ENCODE measurements at regions not wholly inside any gene's neighbourhood (a gene's known extent, or its start where the extent isn't known, plus 50 kb on each side); places are given as distances from the start of the nearest gene placed in this dataset.
A peak's percentile ranks its signal among the peaks of the same experiment; 100 is the strongest.

DNA sequence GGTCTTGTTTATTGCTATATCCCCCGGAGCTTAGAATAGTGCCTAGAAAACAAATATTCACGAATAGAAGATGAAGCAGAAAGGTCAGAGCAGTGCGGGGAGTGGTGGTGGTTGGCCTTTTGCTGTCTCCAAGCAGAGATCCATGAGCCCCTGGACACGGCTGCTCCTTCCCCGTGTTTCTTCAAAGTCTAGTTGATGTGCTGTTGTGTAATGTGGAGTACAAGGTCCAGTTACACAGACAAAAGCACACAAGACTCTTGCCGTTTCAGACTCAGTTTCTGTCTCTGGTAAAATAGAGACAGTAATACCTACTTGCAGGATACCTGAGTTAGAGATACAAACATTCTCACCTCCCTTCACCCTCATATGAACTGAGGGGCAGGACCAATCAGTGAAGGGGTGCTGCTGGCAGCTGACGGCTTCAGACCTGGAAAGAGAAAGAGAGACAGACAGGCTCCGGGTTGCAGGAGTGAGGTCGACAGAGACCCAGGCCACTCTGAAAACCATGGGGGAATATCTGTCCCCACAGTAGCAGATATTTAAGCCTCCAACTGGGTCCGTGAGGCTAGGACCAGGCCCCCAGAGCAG lies 56.2 kb downstream of the RASSF10 start (continued):
- TF ChIP-seq, protein P1, sequence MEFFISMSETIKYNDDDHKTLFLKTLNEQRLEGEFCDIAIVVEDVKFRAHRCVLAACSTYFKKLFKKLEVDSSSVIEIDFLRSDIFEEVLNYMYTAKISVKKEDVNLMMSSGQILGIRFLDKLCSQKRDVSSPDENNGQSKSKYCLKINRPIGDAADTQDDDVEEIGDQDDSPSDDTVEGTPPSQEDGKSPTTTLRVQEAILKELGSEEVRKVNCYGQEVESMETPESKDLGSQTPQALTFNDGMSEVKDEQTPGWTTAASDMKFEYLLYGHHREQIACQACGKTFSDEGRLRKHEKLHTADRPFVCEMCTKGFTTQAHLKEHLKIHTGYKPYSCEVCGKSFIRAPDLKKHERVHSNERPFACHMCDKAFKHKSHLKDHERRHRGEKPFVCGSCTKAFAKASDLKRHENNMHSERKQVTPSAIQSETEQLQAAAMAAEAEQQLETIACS (CRISPR knock-in tag; IDR thresholded peaks at IDR 0.05), result no peak
- TF ChIP-seq, protein P2, sequence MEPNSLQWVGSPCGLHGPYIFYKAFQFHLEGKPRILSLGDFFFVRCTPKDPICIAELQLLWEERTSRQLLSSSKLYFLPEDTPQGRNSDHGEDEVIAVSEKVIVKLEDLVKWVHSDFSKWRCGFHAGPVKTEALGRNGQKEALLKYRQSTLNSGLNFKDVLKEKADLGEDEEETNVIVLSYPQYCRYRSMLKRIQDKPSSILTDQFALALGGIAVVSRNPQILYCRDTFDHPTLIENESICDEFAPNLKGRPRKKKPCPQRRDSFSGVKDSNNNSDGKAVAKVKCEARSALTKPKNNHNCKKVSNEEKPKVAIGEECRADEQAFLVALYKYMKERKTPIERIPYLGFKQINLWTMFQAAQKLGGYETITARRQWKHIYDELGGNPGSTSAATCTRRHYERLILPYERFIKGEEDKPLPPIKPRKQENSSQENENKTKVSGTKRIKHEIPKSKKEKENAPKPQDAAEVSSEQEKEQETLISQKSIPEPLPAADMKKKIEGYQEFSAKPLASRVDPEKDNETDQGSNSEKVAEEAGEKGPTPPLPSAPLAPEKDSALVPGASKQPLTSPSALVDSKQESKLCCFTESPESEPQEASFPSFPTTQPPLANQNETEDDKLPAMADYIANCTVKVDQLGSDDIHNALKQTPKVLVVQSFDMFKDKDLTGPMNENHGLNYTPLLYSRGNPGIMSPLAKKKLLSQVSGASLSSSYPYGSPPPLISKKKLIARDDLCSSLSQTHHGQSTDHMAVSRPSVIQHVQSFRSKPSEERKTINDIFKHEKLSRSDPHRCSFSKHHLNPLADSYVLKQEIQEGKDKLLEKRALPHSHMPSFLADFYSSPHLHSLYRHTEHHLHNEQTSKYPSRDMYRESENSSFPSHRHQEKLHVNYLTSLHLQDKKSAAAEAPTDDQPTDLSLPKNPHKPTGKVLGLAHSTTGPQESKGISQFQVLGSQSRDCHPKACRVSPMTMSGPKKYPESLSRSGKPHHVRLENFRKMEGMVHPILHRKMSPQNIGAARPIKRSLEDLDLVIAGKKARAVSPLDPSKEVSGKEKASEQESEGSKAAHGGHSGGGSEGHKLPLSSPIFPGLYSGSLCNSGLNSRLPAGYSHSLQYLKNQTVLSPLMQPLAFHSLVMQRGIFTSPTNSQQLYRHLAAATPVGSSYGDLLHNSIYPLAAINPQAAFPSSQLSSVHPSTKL (CRISPR knock-in tag; IDR thresholded peaks at IDR 0.05), result peak; percentile 78
- no peak for TF ChIP-seq ZNF564 (CRISPR knock-in tag; IDR thresholded peaks at IDR 0.05)
- no peak for TF ChIP-seq SATB2 (CRISPR knock-in tag; IDR thresholded peaks at IDR 0.05)
- 0 out of 2 replicates have a peak, but pooled peaks have one; percentile 35 for TF ChIP-seq ZNF572 (CRISPR knock-in tag; IDR thresholded peaks at IDR 0.05)
- 0 out of 2 replicates have a peak, but pooled peaks have one; percentile 30 for TF ChIP-seq NCOA2 (CRISPR knock-in tag; IDR thresholded peaks at IDR 0.05)
- no peak for TF ChIP-seq SOX6 (IDR thresholded peaks at IDR 0.05)
- TF ChIP-seq SOX6 (CRISPR knock-in tag; IDR thresholded peaks at IDR 0.05), result peak; percentile 47; the same call in 1 of the 2 replicates
- no peak for TF ChIP-seq ZNF570 (CRISPR knock-in tag; IDR thresholded peaks at IDR 0.05; ENCODE audit: borderline replicate concordance)
- no peak for TF ChIP-seq RFX5 (IDR thresholded peaks at IDR 0.05; ENCODE audit: low read depth, low read length)
- TF ChIP-seq ZNF644 (CRISPR knock-in tag; IDR thresholded peaks at IDR 0.05; ENCODE audit: low read depth), result peak; percentile 55; the same call in 1 of the 2 replicates
- no peak for TF ChIP-seq MIER2 (CRISPR knock-in tag; IDR thresholded peaks at IDR 0.05)
- no peak for TF ChIP-seq NONO (IDR thresholded peaks at IDR 0.05)
- no peak for TF ChIP-seq NONO (CRISPR knock-in tag; conservative IDR thresholded peaks at IDR 0.05)
- no peak for TF ChIP-seq SRF (IDR thresholded peaks at IDR 0.05; ENCODE audit: low read depth, low read length)
- TF ChIP-seq ZNF614 (CRISPR knock-in tag; IDR thresholded peaks at IDR 0.05; ENCODE audit: borderline replicate concordance), result 0 out of 2 replicates have a peak, but pooled peaks have one; percentile 60
- no peak for TF ChIP-seq ZNF367 (CRISPR knock-in tag; IDR thresholded peaks at IDR 0.05; ENCODE audit: borderline replicate concordance)
- TF ChIP-seq TARDBP (CRISPR knock-in tag; IDR thresholded peaks at IDR 0.05), result 0 out of 2 replicates have a peak, but pooled peaks have one; percentile 49

Data from HepG2 (cell line).